ENCODE measurements at regions not wholly inside any gene's neighbourhood (a gene's known extent, or its start where the extent isn't known, plus 50 kb on each side); places are given as distances from the start of the nearest gene placed in this dataset.
"Not testable (repeated sequence)": the region's sequence is repeated elsewhere in the genome, so short reads cannot be mapped to it uniquely, and the experiment has no call there.

DNA sequence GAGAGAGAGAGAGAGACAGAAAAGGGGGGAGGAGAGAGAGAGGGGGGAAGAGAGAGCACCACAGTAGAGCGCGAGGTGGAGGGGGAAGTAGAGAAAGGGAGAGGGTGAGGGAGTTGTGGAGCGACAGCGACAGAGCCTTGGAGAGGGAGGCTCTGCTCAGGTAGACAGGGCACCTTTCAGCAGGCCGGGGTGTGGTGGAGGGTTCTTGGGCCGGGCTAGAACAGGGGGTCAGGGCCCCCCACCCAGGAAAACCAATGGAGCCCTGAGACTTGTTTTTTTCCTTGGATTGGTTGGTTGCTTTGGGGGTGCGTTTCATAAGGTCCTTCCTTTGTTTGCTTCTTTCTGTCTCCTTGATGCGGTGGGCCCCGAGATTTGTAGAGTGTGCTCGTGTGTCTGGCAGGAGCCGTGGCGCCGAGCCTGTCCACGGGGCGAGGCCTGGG is 1611.6 kb downstream of the SPATA31A7 start:
- Histone ChIP-seq H3F3A (replicated peaks; ENCODE audit: low read depth) (peaks cover 16% of the 10 kb centered on the region), H3K4me1 (ENCODE audit: insufficient read depth) (peaks cover 33% of the 10 kb centered on the region), H2AFZ (peak overlapping the region; percentile 96), H3K4me3 (peak overlapping the region; percentile 67), H4K20me1 (replicated peaks; ENCODE audit: insufficient read depth) (peaks cover 38% of the 10 kb centered on the region), H3K27me3 (ENCODE audit: insufficient read depth) (peaks cover 79% of the 10 kb centered on the region), H3K4me2 (peak overlapping the region; percentile 70)
- not testable (repeated sequence) for H3K27ac Mint-ChIP-seq; H3K27ac ChIP-seq (ENCODE audit: low read depth); H3K36me3 ChIP-seq (ENCODE audit: insufficient read depth); H3K9me2 ChIP-seq (ENCODE audit: insufficient read depth); H3K36me3 Mint-ChIP-seq (ENCODE audit: low read depth); H3K79me2 ChIP-seq (replicated peaks; ENCODE audit: insufficient read depth)
- ATAC-seq, result peak; percentile 21
- peak overlapping the region; percentile 79 for H3K4me3 Mint-ChIP-seq
- H3K4me1 Mint-ChIP-seq, result peaks cover 23% of the 10 kb centered on the region
- TF ChIP-seq EZH2phosphoT487 (IDR thresholded peaks at IDR 0.05; ENCODE audit: unreplicated experiment), result peak; percentile 45
- H3K9me3 Mint-ChIP-seq, result peaks cover 27% of the 10 kb centered on the region
- DNase-seq (ENCODE audit: low spot score), result peak; percentile 86
- H3K27me3 Mint-ChIP-seq (ENCODE audit: insufficient read depth, low read depth, poor library complexity), result peaks cover 75% of the 10 kb centered on the region

DNA sequence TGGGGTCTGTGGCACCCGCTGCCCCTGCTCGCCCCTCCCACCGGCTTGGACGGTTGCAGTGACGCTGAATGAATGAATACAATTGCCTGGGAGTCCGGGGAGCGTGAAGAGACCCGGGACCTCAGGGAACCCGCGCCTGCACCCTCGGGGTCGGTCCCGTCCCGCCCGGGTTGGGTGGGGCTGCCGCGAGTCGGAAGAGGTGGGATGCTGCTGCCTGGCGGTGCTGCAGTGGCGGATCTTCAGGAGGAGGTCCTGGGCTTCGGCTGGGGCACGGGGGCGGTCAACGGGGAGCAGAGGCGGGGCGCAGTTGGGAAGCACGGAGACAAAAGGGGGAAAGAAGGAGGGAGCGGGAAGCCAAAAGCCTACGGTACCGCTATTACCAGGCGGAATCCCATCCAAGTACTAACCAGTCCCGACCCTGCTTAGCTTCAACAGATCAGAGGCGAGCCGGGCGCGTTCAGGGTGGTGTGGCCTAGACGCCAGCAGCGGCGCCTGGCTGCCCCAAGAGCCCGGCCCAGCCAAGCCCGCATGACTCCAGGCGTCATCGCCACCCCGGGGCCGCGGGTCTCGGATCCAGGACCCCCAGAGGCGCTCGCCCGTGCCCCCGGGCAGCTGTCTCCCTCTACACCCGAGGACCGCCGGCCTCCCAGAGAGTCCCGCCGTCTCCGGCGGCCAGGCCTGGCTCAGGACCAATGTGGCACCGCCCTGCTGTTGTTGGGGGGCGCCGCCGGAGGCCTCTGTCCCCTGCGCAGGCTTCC is 1612.3 kb downstream of the SPATA31A7 start:
- DNase-seq (ENCODE audit: low spot score) (peak; percentile 91), ATAC-seq (peak; percentile 97)
- H3K36me3 ChIP-seq (ENCODE audit: insufficient read depth); H3K27ac Mint-ChIP-seq; H3K36me3 Mint-ChIP-seq (ENCODE audit: low read depth); H3K27ac ChIP-seq (ENCODE audit: low read depth); H3K9me2 ChIP-seq (ENCODE audit: insufficient read depth); H3K79me2 ChIP-seq (replicated peaks; ENCODE audit: insufficient read depth): not testable (repeated sequence)
- Histone ChIP-seq H2AFZ (peak overlapping the region; percentile 96), H4K20me1 (replicated peaks; ENCODE audit: insufficient read depth) (peaks cover 38% of the 10 kb centered on the region), H3K4me2 (peak overlapping the region; percentile 70), H3K4me3 (peak overlapping the region; percentile 67), H3F3A (replicated peaks; ENCODE audit: low read depth) (peaks cover 16% of the 10 kb centered on the region), H3K4me1 (ENCODE audit: insufficient read depth) (peaks cover 33% of the 10 kb centered on the region), H3K27me3 (ENCODE audit: insufficient read depth) (peaks cover 86% of the 10 kb centered on the region)
- peak; percentile 97 for TF ChIP-seq EZH2 (IDR thresholded peaks at IDR 0.05; ENCODE audit: low read depth, unreplicated experiment)
- TF ChIP-seq, protein P1, sequence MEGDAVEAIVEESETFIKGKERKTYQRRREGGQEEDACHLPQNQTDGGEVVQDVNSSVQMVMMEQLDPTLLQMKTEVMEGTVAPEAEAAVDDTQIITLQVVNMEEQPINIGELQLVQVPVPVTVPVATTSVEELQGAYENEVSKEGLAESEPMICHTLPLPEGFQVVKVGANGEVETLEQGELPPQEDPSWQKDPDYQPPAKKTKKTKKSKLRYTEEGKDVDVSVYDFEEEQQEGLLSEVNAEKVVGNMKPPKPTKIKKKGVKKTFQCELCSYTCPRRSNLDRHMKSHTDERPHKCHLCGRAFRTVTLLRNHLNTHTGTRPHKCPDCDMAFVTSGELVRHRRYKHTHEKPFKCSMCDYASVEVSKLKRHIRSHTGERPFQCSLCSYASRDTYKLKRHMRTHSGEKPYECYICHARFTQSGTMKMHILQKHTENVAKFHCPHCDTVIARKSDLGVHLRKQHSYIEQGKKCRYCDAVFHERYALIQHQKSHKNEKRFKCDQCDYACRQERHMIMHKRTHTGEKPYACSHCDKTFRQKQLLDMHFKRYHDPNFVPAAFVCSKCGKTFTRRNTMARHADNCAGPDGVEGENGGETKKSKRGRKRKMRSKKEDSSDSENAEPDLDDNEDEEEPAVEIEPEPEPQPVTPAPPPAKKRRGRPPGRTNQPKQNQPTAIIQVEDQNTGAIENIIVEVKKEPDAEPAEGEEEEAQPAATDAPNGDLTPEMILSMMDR (conservative IDR thresholded peaks at IDR 0.05; ENCODE audit: low read depth in 2 of 2), result 0 out of 4 replicates have a peak, but pooled peaks of 1 of the 2 experiments have one; percentile 5
- peak; percentile 94 for TF ChIP-seq EZH2phosphoT487 (IDR thresholded peaks at IDR 0.05; ENCODE audit: unreplicated experiment)
- TF ChIP-seq CREB1 (CRISPR knock-in tag; IDR thresholded peaks at IDR 0.05; ENCODE audit: low read depth), result peak; percentile 52
- Mint-ChIP-seq H3K9me3 (peaks cover 28% of the 10 kb centered on the region), H3K4me1 (peaks cover 23% of the 10 kb centered on the region), H3K4me3 (peak overlapping the region; percentile 79), H3K27me3 (ENCODE audit: insufficient read depth, low read depth, poor library complexity) (peaks cover 75% of the 10 kb centered on the region)

DNA sequence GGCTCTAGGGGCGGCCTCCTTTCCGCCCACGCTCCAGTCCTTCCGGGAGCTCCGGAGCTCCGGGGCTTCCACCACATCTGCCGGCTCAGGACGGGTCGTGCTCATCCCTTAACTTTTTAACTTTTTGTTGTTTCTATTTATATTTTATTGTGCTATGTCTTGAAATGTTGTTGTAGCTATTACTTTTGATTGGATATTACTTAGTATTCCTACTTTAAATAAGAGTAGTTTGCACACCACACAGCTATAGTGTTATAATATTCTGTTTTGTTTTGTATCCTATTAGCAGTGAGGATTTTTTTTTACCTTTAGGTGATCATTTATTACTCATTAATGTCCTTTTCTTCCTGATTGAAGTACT is 1612.9 kb downstream of the SPATA31A7 start:
- H3K4me3 Mint-ChIP-seq, result peak overlapping the region; percentile 79
- H3K4me2 ChIP-seq, result peak overlapping the region; percentile 70

More for the DNA sequence above, 1612.9 kb downstream of the SPATA31A7 start:
- H3K27me3 ChIP-seq (ENCODE audit: insufficient read depth), result peaks cover 92% of the 10 kb centered on the region
- not testable (repeated sequence) for H3K27ac ChIP-seq (ENCODE audit: low read depth); ATAC-seq; H3K9me2 ChIP-seq (ENCODE audit: insufficient read depth); DNase-seq (ENCODE audit: low spot score); H3K36me3 ChIP-seq (ENCODE audit: insufficient read depth); H3K27ac Mint-ChIP-seq; H3K79me2 ChIP-seq (replicated peaks; ENCODE audit: insufficient read depth); H3K36me3 Mint-ChIP-seq (ENCODE audit: low read depth)
- Mint-ChIP-seq H3K27me3 (ENCODE audit: insufficient read depth, low read depth, poor library complexity) (peaks cover 80% of the 10 kb centered on the region), H3K9me3 (peaks cover 32% of the 10 kb centered on the region), H3K4me1 (peaks cover 23% of the 10 kb centered on the region)
- peak overlapping the region; percentile 67 for H3K4me3 ChIP-seq
- peaks cover 16% of the 10 kb centered on the region for H3F3A ChIP-seq (replicated peaks; ENCODE audit: low read depth)
- H4K20me1 ChIP-seq (replicated peaks; ENCODE audit: insufficient read depth), result peaks cover 38% of the 10 kb centered on the region
- peaks cover 33% of the 10 kb centered on the region for H3K4me1 ChIP-seq (ENCODE audit: insufficient read depth)
- H2AFZ ChIP-seq, result peak overlapping the region; percentile 96; the same call in 1 of the 2 replicates
